GM12874 (cell line): ENCODE measurements at regions not wholly inside any gene's neighbourhood (a gene's known extent, or its start where the extent isn't known, plus 50 kb on each side); places are given as distances from the start of the nearest gene placed in this dataset.

Experiments used
- TF ChIP-seq, protein P1 (sequence below): IDR thresholded peaks from 2 replicates; pipeline ENCODE4 v1.5.1; 2011; ENCODE audit warnings: low read depth, mild to moderate bottlenecking, control low read depth, low read length, moderate library complexity; ENCODE audit not compliant: insufficient read depth

DNA sequence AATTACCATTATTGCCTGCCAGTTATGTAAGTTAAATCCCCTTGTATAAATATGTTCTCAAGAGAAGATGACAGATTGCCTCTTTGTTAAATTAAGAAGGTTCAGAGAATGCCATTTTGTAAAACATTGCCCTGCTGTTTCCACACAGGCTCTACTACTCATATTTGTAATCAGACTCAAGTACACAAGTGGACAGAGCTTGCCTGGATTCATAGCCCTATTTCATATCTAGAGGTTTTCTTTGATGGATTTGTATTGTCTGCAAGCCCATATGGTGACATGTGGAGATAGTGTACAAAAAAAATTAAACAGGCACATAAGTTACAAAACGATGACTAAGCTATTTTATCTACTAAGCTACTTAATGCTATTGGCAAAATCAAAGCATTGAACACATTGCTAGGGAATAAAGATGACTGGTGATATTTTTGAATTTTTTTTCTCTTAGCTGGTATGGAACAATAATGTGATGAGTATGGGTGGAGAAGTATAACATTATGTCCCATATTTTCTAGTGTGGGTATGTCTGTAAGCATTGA, 1286.6 kb upstream of the ALCAM start:
- TF ChIP-seq, protein P1, sequence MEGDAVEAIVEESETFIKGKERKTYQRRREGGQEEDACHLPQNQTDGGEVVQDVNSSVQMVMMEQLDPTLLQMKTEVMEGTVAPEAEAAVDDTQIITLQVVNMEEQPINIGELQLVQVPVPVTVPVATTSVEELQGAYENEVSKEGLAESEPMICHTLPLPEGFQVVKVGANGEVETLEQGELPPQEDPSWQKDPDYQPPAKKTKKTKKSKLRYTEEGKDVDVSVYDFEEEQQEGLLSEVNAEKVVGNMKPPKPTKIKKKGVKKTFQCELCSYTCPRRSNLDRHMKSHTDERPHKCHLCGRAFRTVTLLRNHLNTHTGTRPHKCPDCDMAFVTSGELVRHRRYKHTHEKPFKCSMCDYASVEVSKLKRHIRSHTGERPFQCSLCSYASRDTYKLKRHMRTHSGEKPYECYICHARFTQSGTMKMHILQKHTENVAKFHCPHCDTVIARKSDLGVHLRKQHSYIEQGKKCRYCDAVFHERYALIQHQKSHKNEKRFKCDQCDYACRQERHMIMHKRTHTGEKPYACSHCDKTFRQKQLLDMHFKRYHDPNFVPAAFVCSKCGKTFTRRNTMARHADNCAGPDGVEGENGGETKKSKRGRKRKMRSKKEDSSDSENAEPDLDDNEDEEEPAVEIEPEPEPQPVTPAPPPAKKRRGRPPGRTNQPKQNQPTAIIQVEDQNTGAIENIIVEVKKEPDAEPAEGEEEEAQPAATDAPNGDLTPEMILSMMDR: no peak

DNA sequence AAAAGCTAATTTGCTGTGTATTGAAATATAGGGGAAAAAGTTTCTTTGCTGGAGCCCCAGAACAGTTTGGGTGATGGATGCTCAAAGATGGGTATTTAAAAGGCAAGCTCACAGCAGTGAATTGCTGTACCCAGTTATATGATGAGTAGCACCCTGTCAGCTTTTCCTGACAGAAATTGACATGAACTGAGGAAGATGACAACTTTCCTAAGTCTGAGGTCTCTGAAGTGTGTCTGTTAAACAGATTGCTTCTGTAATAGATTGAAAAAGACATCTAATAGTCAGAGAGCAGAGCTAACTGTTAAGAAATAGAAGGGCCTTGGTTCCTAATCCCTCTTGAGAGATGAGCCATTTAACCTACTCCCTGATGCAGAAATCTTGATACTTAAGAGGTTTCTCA, 1278.0 kb upstream of the ALCAM start:
- TF ChIP-seq, protein P1: no peak

DNA sequence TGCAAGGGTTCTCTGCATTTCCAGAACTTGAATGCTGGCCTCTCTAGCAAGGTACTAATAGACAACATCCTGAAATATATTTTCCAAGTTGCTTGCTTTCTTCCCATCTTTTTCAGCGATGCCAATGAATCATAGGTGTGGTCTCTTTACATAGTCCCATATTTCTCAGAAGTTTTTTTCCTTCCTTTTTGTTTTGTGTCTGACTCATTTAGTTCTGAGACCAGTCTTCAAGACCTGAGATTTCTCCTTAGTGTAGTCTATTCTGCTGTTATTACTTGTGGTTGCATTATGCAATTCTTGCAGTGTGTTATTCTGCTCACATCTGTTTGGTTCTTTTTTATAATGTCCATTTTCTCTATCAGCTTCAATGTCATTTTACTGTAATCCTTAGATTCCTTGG, 1265.0 kb upstream of the ALCAM start:
- TF ChIP-seq, protein P1: no peak

DNA sequence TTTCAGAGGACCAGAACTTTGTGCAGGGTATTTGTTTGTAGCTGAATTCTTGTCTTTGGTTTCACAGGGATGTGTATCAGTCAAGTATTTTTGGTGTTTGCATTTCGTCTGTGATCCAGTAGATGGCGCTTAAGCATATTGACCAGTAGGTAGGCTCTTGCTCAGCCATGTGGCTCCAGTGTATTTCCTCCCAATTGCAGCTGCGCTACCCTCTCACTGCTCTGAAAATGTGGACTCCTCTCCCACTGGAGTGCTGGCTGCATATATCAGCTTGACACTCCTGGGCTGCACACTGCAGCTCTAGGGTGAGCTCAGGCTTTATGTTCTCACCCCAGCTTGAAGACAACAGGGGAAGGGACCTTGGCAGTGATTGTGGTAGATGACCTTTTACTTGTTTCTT, 1264.3 kb upstream of the ALCAM start:
- TF ChIP-seq, protein P1: peak; percentile 67

DNA sequence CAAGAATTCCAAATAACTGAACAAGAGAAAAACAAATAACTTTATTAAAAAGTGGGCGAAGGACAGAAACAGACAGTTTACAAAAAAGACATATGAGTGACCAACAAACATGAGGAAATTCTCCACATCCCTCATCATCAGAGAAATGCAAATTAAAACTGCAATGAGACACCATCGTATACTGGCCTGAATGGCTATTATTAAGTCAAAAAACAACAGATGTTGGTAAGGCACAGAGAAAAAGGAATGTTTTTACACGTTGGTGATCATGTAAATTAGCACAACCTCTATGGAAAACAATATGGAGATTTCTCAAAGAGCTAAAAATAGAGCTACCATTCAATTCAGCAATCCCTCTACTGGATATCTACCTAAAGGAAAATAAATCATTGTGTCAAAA, 1260.4 kb upstream of the ALCAM start:
- TF ChIP-seq, protein P1: no peak

DNA sequence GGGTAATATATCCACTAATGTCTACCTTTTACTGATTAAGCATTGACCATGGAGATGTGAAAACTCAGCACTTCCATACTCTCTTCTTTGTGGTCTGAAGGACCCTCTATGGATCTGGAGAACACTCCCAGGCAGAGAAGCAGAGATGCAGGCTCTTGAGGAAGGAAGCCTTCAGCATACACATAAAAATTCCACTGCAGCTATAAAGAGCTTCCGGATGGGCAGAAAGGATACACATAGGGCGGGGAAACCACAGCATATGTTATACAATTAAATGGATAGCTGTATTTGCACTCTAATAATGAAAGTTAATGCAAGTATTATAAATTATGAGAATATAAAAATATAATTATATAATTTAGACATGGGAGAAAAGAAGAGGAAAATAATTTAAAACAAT, 1258.2 kb upstream of the ALCAM start:
- TF ChIP-seq, protein P1: no peak

DNA sequence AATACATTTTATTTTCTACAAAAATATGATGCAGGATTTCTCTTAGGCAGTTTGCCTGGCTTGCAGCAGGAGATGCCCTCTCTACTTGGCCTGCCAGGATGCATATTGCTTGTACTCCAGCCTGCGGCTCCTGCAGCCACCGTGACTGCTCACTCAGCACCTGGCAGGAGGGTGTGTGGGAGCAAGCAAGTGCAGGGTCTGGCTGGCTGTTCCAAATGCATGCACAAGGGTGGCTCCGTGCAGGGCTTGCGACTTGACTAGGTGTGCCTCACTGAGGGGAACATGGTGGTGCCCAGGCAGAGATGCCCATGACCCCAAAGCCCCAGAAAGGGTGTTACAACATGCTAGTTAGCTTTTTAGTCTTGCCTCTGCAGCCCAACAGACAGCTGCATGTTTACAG, 1240.2 kb upstream of the ALCAM start:
- TF ChIP-seq, protein P1: no peak
